ENCODE measurements at regions not wholly inside any gene's neighbourhood (a gene's known extent, or its start where the extent isn't known, plus 50 kb on each side); places are given as distances from the start of the nearest gene placed in this dataset.

- Histone ChIP-seq H3K4me1 (no peaks in the 10 kb centered on the region), H3K27me3 (no peaks in the 10 kb centered on the region), H3K9me3 (no peaks in the 10 kb centered on the region), H3K36me3 (no peaks in the 10 kb centered on the region), H3K4me3 (no peak overlapping the region), H3K27ac (replicated peaks in 1 of 4) (no peak overlapping the region)
- no peak for DNase-seq (ENCODE audit: extremely low spot score)
- TF ChIP-seq EP300 (IDR thresholded peaks at IDR 0.05) (no peak), POLR2AphosphoS5 (IDR thresholded peaks at IDR 0.05) (no peak), POLR2A (IDR thresholded peaks at IDR 0.05; ENCODE audit: low read depth) (no peak), CTCF (IDR thresholded peaks at IDR 0.05) (no peak)
- intact Hi-C loops (cut with DNase I), result no loop called here
These were observed 66.8 kb upstream of the RSPO3 start for GRCh38 chr6:127051571-127052260.

- Histone ChIP-seq H3K36me3 (no peaks in the 10 kb centered on the region), H3K27me3 (no peaks in the 10 kb centered on the region), H3K4me1 (no peaks in the 10 kb centered on the region), H3K4me3 (no peak overlapping the region), H3K9me3 (peaks cover 0 to 8% (median 0%) of the 10 kb centered on the region in 4 donors), H3K27ac (replicated peaks in 1 of 4) (no peak overlapping the region)
- DNase-seq (ENCODE audit: extremely low spot score), result no peak
- WGBS, result 68% methylated on average over 2 of the region's 2 CpGs
- TF ChIP-seq POLR2AphosphoS5 (IDR thresholded peaks at IDR 0.05) (no peak), CTCF (IDR thresholded peaks at IDR 0.05) (no peak), EP300 (IDR thresholded peaks at IDR 0.05) (no peak), POLR2A (IDR thresholded peaks at IDR 0.05; ENCODE audit: low read depth) (no peak)
- intact Hi-C loops (cut with DNase I), result no loop called here
These were observed 65.2 kb upstream of the RSPO3 start for GRCh38 chr6:127053032-127053874.

- no peak for DNase-seq (ENCODE audit: extremely low spot score)
- intact Hi-C loops (cut with DNase I), result no loop called here
- H3K27me3 ChIP-seq, result no peaks in the 10 kb centered on the region
- TF ChIP-seq EP300 (IDR thresholded peaks at IDR 0.05) (no peak), POLR2AphosphoS5 (IDR thresholded peaks at IDR 0.05) (no peak), POLR2A (IDR thresholded peaks at IDR 0.05; ENCODE audit: low read depth) (no peak), CTCF (IDR thresholded peaks at IDR 0.05) (no peak)
- no peaks in the 10 kb centered on the region for H3K36me3 ChIP-seq
- H3K4me1 ChIP-seq, result no peaks in the 10 kb centered on the region
- H3K27ac ChIP-seq (replicated peaks in 1 of 4), result no peak overlapping the region
- H3K9me3 ChIP-seq, result peaks cover 0 to 10% (median 0%) of the 10 kb centered on the region in 4 donors
- H3K4me3 ChIP-seq, result no peak overlapping the region
- 79% methylated on average over 1 of the region's 1 CpG for WGBS
These were observed 64.6 kb upstream of the RSPO3 start for GRCh38 chr6:127053875-127054235.

- intact Hi-C loops (cut with DNase I), result no loop called here
- TF ChIP-seq CTCF (IDR thresholded peaks at IDR 0.05) (no peak), EP300 (IDR thresholded peaks at IDR 0.05) (no peak), POLR2A (IDR thresholded peaks at IDR 0.05; ENCODE audit: low read depth) (no peak), POLR2AphosphoS5 (IDR thresholded peaks at IDR 0.05) (no peak)
- no peaks in the 10 kb centered on the region for H3K27me3 ChIP-seq
- DNase-seq (ENCODE audit: extremely low spot score), result no peak
- H3K9me3 ChIP-seq, result peaks cover 0 to 16% (median 4%) of the 10 kb centered on the region in 4 donors
- 95% methylated on average over 2 of the region's 2 CpGs for WGBS
- H3K27ac ChIP-seq (replicated peaks in 1 of 4), result no peak overlapping the region
- no peaks in the 10 kb centered on the region for H3K36me3 ChIP-seq
- H3K4me1 ChIP-seq, result no peaks in the 10 kb centered on the region
- H3K4me3 ChIP-seq, result no peak overlapping the region
These were observed 60.4 kb upstream of the RSPO3 start for GRCh38 chr6:127058027-127058426.
